ENCODE measurements at regions not wholly inside any gene's neighbourhood (a gene's known extent, or its start where the extent isn't known, plus 50 kb on each side); places are given as distances from the start of the nearest gene placed in this dataset.

DNA sequence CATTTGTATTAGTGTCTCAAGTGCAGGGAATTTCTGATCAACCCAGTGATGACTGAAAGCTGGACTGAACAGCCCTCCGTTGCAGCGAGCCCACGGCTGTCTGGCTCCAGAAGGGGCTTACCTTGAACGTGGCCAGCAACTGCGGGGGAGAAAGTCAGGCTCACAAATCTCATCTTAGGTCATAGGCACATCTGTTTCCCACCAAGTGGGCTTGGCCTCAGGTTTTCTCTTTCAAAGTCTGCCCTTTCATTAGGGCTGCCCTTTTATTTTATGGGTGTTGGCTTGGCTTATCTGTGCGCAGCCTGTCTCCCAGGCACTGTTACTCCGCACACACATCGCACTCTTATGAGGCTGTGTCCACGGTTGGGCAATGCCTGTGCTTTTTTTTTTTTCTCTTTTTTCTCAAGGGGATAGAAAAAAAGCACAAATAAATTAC, 178.0 kb downstream of the JCAD start:
- no peaks in the 10 kb centered on the region for H3K36me3 Mint-ChIP-seq (ENCODE audit: low read depth)
- H3K4me1 Mint-ChIP-seq, result peaks cover 2% of the 10 kb centered on the region
- H3K27me3 Mint-ChIP-seq, result peaks cover 5% of the 10 kb centered on the region
- DNase-seq (no peak), ATAC-seq (no peak)
- no peak overlapping the region for H3K4me3 Mint-ChIP-seq
- H3K27ac Mint-ChIP-seq, result no peak overlapping the region
- H3K9me3 Mint-ChIP-seq, result no peaks in the 10 kb centered on the region

DNA sequence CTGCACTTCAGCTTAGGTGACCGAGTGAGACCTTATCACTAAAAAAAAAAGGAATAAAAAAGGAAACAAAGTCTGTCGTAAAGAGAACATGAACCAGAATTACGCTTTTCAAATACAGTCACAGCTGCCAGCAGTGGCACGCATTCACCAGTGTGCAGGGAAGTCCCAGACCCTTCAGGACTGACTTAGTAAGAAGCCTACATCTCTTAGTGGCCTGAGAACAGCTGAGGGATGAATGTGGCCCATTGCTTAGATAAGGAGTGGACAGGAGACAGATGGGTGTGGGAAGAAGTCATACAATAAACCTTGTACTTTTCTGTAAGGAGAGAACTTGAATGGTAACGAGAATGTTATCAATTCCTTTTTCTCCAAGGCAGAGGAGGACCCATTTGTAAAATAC, 178.5 kb downstream of the JCAD start:
- Mint-ChIP-seq H3K27ac (no peak overlapping the region), H3K27me3 (peaks cover 7% of the 10 kb centered on the region), H3K4me3 (no peak overlapping the region), H3K9me3 (no peaks in the 10 kb centered on the region), H3K4me1 (peaks cover 2% of the 10 kb centered on the region), H3K36me3 (ENCODE audit: low read depth) (no peaks in the 10 kb centered on the region)
- no peak for ATAC-seq
- DNase-seq, result no peak

DNA sequence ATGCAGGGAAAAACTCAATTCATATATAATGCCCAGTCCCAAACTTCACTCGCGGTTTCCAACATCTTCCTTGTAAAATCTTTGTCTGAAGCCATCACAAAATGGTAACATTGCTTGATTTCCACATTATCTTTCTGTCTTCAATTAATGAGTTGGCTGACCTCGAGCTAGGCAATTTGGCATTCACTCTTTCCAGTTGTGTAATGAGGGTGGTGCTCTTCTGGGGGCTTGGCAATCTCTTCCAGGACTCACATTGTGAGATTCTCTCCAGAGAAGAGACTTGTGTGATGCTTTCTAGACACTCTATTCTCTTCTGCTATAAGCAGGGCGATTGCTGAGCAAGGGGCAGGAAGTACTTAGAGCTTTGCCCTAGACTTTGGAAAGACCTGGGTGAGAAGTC, 179.5 kb downstream of the JCAD start:
- peaks cover 8% of the 10 kb centered on the region for H3K27me3 Mint-ChIP-seq
- peaks cover 2% of the 10 kb centered on the region for H3K4me1 Mint-ChIP-seq
- no peak overlapping the region for H3K27ac Mint-ChIP-seq
- no peaks in the 10 kb centered on the region for H3K36me3 Mint-ChIP-seq (ENCODE audit: low read depth)
- DNase-seq (no peak), ATAC-seq (no peak)
- no peaks in the 10 kb centered on the region for H3K9me3 Mint-ChIP-seq
- no peak overlapping the region for H3K4me3 Mint-ChIP-seq

DNA sequence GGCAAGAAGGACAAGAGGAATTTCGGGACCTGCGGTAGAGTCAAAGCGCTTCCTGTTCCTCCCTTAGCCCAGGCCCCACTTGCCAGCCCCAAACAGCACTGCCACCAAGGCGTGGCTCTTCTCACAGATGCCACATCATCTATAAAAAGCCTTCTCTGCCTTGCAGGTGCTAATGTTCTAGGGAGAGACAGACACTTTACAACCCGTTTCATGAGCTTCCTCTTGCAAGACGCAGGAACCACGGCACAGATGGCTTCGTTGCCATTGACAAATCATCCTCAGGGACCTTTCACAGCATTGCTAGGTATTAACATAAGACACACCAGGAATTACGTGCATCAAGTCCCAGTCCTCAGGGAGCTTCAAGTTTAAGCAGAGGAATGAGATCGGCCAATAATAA, 180.9 kb downstream of the JCAD start:
- Mint-ChIP-seq H3K27ac (no peak overlapping the region), H3K9me3 (no peaks in the 10 kb centered on the region), H3K4me1 (peaks cover 2% of the 10 kb centered on the region), H3K27me3 (peaks cover 13% of the 10 kb centered on the region), H3K36me3 (ENCODE audit: low read depth) (no peaks in the 10 kb centered on the region), H3K4me3 (no peak overlapping the region)
- no peak for DNase-seq
- ATAC-seq, result no peak

DNA sequence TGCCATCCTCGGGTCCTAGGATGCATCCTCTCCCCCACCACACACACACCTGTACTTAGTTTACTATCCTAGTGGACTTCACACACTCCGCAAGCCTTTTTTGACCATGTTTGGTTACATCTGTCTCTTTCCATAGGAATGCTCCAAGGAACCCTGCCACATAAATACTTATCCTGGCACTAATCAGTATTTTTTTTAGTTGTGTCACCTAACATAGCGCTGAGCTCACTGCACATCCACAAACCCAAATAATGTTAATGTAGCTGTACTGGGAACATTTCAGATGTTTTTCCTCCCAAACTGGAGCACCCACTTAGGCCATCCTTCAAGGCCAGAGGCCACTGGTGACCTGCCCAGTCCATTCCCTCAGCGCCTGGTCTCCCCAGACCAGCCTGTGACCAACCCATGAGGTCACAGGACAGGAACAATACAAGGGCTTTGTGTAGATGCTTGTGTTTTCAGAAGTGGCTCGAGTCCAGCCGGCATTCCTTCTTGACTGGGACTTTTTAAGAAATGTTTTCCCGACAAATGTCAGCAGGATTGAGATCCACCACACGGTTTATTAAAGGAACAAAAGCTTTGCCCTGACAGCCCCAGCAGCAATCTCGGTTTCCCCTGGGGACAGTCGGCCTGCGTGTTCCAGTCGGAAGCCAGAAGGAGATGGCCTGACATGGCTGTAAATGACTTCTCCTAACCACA, 181.4 kb downstream of the JCAD start:
- peaks cover 2% of the 10 kb centered on the region for H3K4me1 Mint-ChIP-seq
- no peaks in the 10 kb centered on the region for H3K9me3 Mint-ChIP-seq
- H3K36me3 Mint-ChIP-seq (ENCODE audit: low read depth), result no peaks in the 10 kb centered on the region
- H3K27ac Mint-ChIP-seq, result no peak overlapping the region
- ATAC-seq (no peak), DNase-seq (no peak)
- no peak overlapping the region for H3K4me3 Mint-ChIP-seq
- H3K27me3 Mint-ChIP-seq, result peaks cover 13% of the 10 kb centered on the region

DNA sequence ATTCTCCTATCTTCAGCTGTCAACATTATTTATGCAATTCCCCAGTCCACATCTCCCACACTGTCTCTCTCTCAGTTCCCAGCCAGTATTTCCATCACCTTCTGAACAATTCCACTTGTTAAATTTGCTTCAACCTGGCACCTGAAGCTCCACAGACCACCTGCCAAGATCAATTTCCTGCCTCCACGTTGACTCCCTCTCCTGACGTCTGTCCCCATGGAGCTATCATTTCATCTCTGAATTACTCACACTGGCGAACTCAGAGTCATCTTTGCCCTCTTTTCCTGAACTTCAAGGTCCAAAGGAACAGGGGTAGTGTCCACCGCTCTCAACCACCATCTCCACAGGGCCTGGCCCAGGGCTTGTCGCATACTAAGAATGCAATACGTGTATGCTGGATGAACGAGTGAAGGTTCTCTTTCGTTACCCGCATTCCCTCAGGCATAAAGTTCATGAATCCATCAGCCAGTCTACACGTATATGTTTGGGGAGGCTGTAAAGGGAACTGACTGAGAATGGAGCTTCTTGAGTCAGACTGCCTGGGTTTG, 183.3 kb downstream of the JCAD start:
- ATAC-seq (no peak), DNase-seq (no peak)
- Mint-ChIP-seq H3K9me3 (no peaks in the 10 kb centered on the region), H3K27me3 (peaks cover 13% of the 10 kb centered on the region), H3K36me3 (ENCODE audit: low read depth) (no peaks in the 10 kb centered on the region), H3K27ac (no peak overlapping the region), H3K4me3 (no peak overlapping the region), H3K4me1 (peaks cover 2% of the 10 kb centered on the region)

DNA sequence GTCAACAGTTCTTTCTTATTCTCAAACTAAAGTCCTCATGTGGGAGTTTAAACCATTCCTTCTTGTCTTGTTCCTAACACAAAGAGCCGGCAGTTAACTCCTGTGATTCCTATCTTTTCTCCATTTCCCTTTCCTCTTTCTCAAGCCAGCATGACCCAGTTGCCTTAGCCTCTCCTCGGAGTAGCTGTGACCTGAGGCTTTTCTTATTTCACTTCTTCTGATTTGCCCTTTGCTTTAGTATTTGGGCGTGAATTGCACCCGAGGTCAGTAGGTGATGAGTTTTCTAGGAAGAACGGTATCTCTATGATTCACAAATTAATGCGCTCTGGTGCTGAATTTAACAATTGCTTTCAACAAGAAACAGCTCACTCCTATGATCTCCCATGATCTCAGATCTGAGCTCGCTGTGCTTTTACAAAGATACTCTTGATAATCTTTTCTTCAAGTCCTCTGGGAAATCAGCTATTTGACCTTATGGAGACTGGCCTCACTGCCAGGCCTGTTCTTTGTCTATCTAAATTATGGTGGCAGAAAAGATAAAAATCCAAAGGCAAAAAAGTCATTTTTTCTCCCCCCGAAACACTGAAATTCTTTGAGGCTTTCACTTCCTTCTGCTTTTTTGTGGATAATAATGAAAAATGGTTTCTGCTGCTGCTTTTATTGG, 184.6 kb downstream of the JCAD start:
- H3K27me3 Mint-ChIP-seq, result peaks cover 13% of the 10 kb centered on the region
- H3K9me3 Mint-ChIP-seq, result peaks cover 6% of the 10 kb centered on the region
- no peak overlapping the region for H3K27ac Mint-ChIP-seq
- no peaks in the 10 kb centered on the region for H3K36me3 Mint-ChIP-seq (ENCODE audit: low read depth)
- peaks cover 2% of the 10 kb centered on the region for H3K4me1 Mint-ChIP-seq
- ATAC-seq (no peak), DNase-seq (no peak)
- H3K4me3 Mint-ChIP-seq, result no peak overlapping the region

DNA sequence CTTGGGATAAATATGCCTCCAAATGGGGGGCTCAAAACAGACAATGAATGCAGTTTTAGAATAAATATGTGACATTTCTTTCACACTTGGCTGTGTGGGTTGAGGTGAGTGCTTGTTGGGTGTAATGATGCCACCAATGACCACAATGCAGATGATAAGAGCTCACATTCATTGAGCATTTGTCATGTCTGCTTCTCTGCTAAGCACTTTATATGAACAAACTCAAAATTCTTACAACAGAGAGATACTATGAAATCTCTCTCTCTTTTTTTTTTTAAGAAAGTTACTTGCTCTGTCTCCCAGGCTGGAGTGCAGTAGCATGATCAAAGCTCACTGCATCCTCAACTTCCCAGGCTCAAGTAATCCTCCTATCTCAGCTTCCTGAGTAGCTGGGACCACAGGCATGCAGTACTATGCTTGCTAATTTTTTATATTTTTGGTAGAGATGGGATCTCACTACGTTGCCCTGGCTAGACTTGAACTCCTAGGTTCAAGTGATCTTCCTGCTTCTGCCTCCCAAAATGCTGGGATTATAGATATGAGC, 185.4 kb downstream of the JCAD start:
- Mint-ChIP-seq H3K4me3 (no peak overlapping the region), H3K27me3 (peaks cover 13% of the 10 kb centered on the region), H3K4me1 (peaks cover 2% of the 10 kb centered on the region), H3K9me3 (peaks cover 6% of the 10 kb centered on the region), H3K27ac (no peak overlapping the region), H3K36me3 (ENCODE audit: low read depth) (no peaks in the 10 kb centered on the region)
- no peak for DNase-seq
- no peak for ATAC-seq

DNA sequence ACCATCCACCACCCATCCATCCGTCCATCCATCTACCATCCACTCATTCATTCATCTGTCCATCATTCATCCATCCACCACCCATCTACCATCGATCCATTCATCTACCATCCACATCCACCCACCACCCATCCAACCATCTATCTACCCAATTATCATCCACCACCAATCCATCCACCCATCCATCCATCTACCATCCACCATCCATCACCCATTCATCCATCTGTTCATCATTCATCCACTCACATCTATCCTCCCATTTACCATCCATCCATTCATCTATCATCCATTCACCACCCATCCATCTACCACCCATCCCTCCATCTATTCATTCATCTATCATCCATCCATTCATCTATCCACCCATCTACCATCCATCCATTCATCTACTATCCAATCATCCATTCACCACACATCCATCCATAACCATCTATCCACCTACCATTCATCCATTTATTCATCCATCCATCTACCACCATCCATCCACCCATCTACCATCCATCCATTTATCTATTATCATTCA, 188.8 kb downstream of the JCAD start:
- H3K27me3 Mint-ChIP-seq, result peaks cover 5% of the 10 kb centered on the region
- ATAC-seq (no peak), DNase-seq (no peak)
- peaks cover 6% of the 10 kb centered on the region for H3K9me3 Mint-ChIP-seq
- no peaks in the 10 kb centered on the region for H3K36me3 Mint-ChIP-seq (ENCODE audit: low read depth)
- no peak overlapping the region for H3K27ac Mint-ChIP-seq
- no peak overlapping the region for H3K4me3 Mint-ChIP-seq
- no peaks in the 10 kb centered on the region for H3K4me1 Mint-ChIP-seq

DNA sequence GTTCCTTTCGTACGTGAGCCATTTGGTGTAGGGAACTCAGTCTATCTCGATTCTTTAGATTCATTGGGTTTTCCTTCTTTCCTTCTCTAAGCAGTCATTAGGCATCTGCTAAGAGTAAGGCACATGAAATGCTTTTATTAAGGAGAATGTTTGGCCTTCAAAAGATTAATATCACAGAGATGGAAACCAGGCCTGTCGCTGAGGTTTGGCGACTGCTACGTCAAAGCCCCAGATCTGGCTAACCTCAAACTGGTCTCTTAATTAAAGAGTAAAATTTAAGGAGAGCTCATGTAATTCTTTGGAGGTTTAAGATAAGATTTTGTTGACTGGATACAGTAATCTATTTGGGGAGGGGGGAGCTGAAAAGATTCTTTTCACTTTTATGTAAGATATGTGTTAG, 189.8 kb downstream of the JCAD start:
- Mint-ChIP-seq H3K4me3 (no peak overlapping the region), H3K27ac (no peak overlapping the region), H3K36me3 (ENCODE audit: low read depth) (no peaks in the 10 kb centered on the region), H3K4me1 (no peaks in the 10 kb centered on the region), H3K9me3 (peaks cover 6% of the 10 kb centered on the region), H3K27me3 (peaks cover 2% of the 10 kb centered on the region)
- no peak for ATAC-seq
- DNase-seq, result no peak

DNA sequence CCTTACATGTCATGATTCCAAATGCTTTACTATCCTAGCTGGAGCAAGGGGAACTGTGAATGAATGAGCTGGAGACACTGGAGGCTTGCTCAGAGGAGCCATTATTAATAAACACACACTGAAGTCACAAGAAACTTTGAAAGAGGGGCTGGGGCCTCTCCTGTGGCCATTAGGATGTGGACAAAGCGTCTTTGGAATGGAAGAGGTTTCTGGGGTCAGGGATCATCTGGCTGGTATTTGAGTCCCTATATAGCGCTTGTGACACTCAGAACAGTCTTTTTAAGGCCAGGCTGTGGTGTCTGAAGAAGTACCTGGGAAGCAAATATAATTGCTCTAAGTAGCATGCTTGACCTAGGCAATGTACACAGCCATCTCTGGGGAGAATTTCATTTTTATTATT, 193.0 kb downstream of the JCAD start:
- Mint-ChIP-seq H3K27ac (no peak overlapping the region), H3K4me3 (no peak overlapping the region), H3K4me1 (no peaks in the 10 kb centered on the region), H3K27me3 (no peaks in the 10 kb centered on the region), H3K9me3 (peaks cover 6% of the 10 kb centered on the region), H3K36me3 (ENCODE audit: low read depth) (no peaks in the 10 kb centered on the region)
- ATAC-seq (no peak), DNase-seq (no peak)

DNA sequence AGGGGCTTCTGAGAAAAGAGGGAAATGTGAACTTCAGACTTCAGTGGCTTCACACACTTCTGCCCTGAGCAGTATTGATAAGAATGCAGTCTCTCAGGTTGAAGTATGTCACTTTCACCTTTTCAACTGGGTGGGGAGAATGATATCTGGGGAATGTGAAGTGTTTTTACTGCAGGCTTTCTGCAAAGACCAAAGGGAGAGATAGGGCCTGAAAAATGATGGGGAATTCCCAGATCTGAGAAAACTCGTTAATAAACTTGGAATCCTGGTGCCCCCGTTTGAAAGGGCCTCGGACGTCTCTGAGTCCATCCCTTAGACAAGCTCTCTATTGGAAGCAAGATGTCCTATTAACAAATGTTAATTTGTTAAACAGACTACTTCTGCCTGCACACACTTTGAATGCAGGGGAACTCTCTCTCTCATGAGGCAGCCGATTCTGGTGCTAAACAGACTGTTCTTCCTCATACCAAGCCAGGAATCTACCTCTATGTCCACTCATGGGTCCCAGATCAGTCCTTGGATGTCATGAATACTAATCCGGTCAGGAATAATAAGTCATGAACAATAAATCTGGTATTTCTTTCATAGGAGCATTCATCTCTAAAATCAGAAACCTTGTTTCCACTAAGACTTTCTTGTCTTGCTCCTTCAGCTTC, 193.6 kb downstream of the JCAD start:
- Mint-ChIP-seq H3K27ac (no peak overlapping the region), H3K4me3 (no peak overlapping the region), H3K9me3 (peaks cover 5% of the 10 kb centered on the region), H3K36me3 (ENCODE audit: low read depth) (no peaks in the 10 kb centered on the region), H3K27me3 (no peaks in the 10 kb centered on the region), H3K4me1 (no peaks in the 10 kb centered on the region)
- ATAC-seq (no peak), DNase-seq (no peak)

DNA sequence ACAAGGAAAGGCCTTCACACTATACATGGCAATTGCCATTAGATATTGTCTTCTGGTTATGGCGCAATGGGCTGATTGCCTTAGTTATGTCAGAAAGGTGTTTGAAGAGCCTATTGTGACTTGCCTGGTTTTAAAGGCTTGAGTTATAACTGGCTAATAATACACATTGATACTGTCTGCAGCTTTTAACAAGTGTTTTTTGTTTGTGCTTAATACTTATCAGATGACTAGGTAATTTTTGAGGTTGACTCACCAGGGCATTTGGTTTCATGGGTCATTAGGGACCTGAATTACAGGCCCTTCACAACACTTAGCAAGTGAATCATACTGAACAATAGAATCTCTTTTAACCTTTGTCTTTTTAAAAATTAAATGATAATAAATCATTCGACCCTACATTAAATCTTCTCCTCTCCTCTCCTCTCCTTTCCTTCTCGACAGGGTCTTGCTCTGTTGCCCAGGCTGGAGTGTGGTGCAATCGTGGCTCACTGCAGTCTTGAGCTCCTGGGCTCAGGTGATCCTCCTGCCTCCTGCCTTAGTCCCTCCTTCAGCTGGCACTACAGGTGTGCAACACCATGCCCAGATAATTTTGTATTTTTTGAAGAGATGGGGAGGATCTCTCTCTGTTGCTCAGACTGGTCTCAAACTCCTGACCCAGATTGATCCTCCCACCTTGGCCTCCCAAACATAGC, 196.3 kb downstream of the JCAD start:
- peaks cover 2% of the 10 kb centered on the region for H3K4me1 Mint-ChIP-seq
- peaks cover 5% of the 10 kb centered on the region for H3K27me3 Mint-ChIP-seq
- no peaks in the 10 kb centered on the region for H3K9me3 Mint-ChIP-seq
- H3K36me3 Mint-ChIP-seq (ENCODE audit: low read depth), result no peaks in the 10 kb centered on the region
- H3K4me3 Mint-ChIP-seq, result no peak overlapping the region
- H3K27ac Mint-ChIP-seq, result no peak overlapping the region
- DNase-seq, result no peak
- no peak for ATAC-seq

DNA sequence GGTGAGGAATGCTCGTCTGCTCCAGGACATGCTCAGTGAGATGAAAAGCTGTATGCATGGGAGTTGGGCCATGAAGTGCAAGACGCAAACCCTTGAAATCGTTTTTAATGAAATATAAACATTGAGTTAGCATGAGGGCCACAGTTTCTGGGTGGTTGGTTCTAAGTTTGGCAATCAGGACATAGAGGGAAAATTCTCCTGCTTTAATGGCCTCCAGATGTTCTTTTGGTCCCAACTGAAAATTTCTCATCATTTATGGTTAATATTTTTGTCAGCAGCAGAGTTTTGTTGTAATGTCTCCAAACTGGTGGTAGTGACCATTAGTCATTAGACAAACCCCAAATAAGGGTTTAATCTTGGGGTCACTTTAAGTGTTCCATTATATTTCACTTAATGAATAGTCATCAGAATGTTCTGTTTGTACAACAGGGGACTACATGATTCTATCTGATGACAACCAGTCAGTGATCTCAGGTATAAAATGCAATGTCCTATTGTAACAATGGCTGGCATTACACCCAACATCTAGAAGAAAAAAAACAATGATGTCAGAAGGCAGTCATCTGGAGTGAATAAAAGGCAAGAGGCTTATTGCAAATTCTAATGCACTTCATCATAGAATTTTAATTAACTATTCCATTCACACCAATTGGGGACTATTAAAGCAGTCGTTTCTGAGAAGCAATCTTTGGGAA, 197.4 kb downstream of the JCAD start:
- peaks cover 6% of the 10 kb centered on the region for H3K27me3 Mint-ChIP-seq
- no peak overlapping the region for H3K27ac Mint-ChIP-seq
- peaks cover 2% of the 10 kb centered on the region for H3K4me1 Mint-ChIP-seq
- no peak overlapping the region for H3K4me3 Mint-ChIP-seq
- H3K36me3 Mint-ChIP-seq (ENCODE audit: low read depth), result no peaks in the 10 kb centered on the region
- DNase-seq (no peak), ATAC-seq (no peak)
- no peaks in the 10 kb centered on the region for H3K9me3 Mint-ChIP-seq
